Iris pigment epithelial cell (primary cell): ENCODE measurements at regions not wholly inside any gene's neighbourhood (a gene's known extent, or its start where the extent isn't known, plus 50 kb on each side); places are given as distances from the start of the nearest gene placed in this dataset.
"Not testable (repeated sequence)": the region's sequence is repeated elsewhere in the genome, so short reads cannot be mapped to it uniquely, and the experiment has no call there.

Source experiments
- DNase-seq: peaks from one replicate; pipeline ENCODE4 v3.0.0-alpha.2; 2011; ENCODE audit warnings: low read depth

DNA sequence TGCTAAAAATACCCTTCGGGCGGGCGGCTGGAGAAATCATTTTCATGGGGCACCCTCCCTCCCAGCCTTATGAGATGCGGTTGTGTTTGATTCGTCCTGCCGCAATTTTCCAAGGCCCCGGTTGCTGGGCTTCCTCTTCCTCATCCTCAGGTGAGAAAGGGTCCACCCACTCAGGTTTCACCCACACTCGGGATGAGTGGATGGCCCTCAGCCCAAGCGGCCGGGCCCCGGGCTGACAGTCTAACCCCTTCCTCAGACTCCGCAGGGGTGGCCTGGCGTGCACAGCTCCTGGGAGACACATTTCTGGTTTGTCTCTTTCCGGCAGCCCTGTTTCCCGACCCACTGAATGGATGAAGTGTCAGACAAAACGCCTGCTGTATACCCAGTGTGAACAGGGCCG, 116.5 kb upstream of the LRPAP1 start:
- DNase-seq = no peak

DNA sequence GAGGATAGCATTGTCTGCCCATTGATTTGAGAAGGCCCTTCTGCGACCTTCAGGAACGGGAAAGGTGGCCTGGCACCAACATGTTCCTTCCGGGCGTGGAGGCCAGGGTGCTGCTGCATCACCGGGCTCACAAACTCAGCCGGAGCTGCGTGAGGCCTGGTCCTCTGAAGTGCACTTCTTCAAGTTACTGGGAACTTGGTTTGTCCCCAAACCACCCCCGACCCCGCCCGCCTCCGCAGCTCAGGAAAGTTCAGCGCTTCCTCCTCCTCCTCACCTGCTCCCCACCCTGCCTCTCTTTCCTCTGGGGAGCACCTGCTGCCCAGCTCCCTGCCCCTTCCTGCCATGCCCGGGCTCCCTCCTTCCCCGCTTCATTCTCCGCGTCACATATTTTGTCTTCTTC, 116.0 kb upstream of the LRPAP1 start:
- no peak for DNase-seq

DNA sequence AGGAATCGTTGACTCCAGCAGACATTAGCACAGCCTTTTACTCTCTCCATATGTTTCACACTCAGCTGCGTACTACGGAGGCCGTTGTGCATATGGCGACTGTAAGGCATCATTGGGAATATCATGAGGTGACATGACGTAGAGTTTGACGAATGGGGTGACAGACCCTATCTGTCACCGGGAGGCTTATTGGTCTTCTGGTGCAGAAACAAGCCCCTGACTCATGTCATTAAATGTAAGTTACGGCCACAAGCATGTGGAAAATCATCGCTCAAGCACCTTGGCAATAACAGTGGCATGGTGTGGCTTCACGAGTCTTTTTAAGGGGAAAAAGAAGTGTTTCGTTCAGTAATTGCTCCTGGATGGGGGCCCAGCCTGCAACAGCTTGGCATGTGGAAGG, 115.2 kb upstream of the LRPAP1 start:
- no peak for DNase-seq

DNA sequence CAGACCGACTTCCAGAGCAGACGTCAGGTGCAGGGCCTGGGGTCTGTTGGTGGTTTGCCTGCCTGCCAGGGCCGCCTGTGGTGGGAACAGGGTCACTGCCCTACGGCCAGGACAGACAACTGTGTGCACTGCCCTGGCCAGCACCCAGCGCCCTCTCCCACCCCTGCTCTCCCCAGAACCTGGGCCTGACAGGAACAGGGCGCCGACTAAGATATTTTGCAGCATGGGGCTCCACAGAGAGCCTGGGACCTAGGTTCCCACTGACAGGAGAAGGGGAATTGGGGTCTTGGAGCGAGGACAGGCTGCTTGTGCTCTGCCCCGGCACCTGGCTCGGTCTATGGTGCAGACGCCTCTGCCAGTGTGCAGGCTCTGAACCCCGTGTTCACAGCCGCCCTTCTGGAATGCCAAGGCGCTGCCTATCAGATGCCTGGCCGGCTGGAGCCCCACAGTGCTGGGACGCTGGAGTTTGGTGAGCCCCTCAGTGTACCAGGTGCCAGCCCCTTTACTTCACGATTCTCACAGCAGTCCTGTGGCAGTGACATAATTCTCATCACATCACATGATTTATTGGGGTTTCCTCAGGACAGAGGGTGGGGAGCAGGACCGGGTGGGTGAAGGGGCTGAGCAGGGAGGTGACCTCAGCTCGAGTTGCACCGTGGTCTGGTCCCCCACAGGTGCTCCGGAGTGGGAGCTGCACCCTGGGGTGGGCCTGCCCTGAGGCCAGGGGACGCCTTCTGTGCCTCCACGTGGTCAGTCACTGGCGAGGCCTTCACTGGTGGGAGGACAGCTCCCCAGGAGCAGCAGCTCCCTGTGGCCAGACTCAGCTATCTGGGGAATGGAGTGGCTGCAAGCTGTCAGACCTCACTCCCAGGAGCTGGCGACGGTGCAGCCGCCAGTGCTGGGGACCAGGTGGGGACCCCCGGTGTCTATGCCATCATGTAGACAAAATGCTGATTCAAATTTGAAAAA, 113.8 kb upstream of the LRPAP1 start:
- DNase-seq = no peak

DNA sequence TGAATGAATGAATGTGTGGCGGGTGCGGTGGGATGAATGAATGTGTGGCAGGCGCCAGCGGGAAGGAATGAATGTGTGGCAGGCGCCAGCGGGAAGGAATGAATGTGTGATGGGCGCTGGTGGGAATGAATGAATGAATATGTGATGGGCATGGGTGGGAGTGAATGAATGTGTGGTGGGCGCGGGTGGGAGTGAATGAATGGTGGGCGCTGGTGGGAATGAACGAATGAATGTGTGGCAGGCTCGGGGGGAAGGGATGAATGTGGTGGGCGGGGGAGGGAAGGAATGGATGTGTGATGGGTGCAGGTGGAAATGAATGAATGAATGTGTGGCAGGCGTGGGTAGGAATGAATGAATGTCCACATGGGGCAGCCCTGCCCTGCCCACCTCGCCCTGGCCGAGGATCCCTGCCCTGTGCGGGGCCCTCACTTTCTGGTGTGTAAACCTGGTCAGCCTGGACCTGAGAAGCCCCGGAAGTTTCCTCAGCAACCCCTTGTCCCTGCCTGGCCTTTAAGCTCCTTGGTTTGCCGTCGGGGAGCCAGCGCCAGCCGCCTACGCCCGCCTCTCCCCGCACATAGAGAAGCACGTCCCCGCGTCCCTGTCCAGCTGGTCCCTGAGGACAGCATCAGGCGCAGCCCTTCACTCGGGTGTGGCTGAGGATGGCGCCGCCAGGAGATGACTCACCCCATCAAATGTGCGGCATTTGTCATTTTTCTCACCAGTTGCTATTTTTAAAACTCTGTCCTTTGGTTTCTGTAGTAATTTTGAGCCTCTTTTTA, 112.8 kb upstream of the LRPAP1 start:
- no peak for DNase-seq

DNA sequence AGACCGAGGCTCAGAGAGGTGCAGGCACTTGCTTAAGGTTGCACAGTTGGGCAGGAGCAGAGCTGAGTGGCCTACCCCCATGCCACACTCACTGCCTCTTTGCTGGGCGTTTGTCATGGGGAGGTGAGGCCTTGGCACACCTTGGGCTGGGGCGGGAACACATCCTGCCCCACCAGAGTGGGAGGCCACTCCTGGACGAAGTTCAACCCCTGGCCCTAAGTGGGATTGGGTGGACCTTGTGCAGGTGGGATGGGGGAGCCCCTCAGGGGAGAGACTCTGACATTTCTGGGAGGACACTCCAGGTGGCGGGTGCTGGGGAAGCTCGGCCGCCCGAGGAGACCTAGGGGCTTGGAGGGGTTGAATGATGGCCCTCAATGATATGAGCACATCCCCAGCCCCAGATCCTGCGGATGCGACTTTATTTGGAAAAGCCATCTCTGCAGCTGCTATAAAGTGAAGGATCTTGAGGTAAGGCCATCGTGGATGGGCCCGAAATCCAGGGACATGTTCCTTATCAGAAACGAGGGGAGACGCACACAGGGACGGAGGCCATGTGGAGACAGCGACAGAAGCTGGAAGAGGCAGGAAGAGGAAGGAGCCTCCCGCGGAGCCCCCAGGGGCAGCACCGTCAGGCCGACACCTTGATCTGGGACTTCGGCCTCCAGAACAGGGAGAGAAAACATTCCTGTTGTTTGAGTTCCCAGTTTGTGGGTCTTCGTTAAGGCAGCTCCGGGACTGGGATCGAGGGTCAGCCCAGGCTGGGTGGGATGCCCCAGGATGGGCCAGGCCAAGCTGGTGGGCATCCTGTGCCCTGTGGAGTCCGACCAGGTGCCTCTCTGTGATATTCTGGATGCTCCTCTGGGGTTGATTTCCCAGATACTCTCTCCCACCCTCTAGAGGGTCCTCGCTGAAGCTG, 111.6 kb upstream of the LRPAP1 start:
- DNase-seq = no peak

DNA sequence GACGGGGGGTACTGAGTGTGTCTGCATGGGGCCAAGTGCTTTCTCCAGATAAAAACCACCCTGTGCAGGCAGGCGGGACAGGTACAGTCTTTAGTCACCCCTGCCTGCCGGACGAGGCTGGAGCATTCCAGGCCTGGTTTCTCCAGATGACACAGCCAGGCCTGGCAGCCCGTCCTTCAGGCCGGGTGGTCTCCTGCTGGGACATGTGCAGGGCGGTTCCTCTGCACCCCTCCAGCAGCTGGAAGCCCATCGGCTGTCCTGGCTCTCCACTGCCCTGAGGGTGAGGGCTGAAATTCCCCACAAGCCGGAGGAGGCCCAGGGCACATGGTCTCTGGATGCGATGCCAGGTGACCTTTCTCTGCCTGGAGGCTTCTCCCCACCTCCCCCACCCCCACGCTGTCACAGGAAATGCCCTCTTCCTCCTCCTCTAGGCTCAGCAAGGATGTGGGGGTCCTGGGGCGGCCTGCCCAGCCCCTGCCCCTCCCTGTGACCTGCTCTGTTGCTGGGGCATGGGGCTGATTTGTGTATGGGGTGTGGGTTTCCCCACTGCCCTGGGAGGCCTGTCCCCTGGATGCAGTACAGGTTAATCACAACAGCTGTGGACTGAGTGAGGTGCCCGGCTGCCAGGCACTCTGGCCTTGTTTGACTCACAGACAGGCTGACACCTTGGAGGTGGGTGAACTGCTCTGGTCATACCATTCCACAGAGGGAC, 110.7 kb upstream of the LRPAP1 start:
- no peak for DNase-seq

DNA sequence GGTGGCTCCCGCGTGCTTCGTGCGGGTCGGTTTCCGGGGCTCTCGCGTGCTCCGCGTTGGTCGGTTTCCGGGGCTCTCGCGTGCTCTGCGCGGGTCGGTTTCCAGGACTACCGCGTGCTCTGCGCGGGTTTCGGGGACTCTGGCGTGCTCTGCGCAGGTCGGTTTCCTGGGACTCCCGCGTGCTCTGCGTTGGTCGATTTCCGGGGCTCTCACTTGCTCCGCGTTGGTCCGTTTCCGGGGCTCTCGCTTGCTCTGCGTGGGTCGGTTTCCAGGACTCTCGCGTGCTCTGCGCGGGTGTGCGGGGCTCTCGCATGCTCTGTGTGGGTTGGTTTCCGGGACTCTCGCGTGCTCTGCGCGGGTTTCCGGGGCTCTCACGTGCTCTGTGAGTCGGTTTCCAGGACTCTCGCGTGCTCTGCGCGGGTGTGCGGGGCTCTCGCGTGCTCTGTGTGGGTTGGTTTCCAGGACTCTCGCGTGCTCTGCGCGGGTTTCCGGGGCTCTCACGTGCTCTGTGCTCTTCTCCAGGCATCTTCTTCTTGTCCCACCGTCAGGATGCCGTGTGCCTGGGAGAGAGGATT, 109.9 kb upstream of the LRPAP1 start:
- DNase-seq = no peak

DNA sequence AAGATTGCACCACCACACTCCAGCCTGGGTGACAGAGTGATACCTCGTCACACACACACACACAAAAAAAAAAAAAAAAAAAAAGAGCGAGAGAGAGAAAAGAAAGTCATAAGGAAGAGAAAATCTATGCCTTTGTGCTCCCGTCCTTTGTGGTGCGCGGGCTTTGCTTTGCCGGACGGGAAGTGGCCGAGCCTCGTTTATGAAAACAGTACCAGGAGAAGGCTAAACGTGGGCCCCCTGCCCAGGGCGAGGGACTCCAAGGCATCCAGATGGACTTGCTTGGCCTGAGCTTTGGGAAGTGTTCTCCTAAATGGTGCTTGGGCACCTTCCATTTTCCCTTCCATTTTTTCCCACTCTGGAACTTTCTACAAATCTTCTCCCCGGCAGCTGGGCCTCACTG, 109.3 kb upstream of the LRPAP1 start:
- DNase-seq = no peak

DNA sequence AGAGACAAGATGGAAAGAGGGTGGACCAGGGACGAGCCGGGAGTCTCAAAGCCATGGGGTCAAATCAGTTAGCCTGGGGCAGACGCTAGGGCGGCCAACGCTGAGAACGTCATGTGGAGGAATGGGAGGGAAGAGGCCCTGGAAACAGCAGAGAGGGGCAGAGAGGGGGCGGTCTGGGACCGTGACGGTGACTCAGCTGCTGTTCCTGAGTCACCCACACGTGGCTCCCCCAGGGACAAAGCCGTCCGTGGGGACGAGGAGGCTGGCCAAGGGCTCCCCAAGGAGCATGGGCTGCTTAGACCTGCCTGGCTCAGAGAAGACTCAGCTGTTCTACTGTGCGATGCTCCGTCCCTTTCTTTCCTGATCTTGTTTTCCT, 108.4 kb upstream of the LRPAP1 start:
- DNase-seq = no peak

DNA sequence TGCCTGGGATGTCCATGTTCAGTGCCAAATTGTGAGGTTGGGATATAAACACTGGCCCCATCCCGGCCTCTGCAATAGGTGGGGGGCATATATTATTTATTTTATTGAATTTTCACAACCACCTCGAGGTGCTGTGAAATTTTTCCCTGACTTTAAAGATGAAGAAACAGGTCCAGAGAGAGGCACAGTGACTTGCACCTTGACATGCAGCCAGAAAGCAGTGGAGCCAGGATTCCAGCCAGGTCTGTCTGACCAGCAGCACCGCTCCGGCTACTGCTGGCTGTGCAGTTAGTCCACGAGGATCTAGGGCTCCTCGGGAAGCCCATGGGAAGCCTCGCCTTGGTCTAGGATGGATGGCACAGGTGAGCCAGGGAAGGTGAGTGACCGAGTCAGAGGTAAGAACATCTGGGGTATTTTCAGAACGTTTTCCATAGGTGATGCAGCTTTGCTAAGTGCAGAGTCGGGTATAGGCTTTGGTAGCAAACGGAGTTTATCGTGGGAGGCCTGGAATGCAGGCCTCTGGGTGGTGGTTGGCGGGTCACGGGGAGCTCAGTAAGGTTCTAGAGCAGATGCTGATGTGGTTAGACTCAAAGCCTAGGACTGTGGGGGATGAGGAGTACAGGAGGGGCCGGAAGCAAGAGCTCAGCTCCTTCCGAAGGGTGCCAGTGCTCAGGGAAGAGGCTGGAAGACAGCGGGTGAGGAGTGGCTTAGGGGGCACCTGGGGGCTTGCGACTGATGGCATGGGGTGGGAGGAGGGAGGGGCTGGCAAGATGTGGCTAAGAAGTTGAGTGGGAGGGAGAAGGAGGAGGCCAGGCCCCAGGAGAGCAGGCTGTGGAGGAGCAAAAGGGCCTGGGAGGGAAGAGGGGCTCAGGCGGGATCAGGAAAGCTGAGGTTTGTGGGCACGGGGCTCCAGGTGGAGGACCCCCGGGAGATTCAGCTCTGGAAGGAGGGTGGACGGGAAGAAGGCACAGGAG, 107.7 kb upstream of the LRPAP1 start:
- no peak for DNase-seq

DNA sequence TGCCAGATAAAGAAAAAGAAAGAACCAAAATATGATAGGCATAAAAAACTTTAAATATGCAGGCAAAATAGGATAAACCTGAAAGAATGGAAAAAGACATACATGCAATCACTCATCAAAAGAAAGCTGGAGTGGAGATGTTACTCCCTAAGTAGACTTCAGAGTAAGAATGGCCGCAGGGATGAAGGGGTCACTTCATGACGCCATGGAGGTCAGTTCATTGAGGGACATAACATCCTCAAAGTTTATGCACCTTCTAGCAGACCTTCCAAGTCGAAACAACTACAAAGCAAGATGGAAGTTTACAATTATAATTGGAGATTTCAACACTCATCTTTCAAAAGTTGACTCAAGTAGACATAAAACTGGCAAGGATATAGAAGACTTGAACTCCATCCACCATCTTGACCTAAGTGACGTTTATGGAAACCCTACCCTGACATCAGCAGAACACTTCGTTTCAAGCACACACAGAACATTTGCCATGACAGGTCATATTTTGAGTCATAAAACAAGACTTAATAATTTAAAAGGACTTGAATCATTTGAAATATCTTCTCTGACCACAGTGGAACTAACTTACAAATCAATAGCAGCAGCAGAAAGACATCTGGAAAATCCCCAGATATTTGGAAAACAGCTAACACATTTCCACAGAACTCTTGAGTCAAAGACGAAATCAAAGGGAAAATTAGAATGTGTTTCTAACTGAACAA, 106.0 kb upstream of the LRPAP1 start:
- DNase-seq = no peak

DNA sequence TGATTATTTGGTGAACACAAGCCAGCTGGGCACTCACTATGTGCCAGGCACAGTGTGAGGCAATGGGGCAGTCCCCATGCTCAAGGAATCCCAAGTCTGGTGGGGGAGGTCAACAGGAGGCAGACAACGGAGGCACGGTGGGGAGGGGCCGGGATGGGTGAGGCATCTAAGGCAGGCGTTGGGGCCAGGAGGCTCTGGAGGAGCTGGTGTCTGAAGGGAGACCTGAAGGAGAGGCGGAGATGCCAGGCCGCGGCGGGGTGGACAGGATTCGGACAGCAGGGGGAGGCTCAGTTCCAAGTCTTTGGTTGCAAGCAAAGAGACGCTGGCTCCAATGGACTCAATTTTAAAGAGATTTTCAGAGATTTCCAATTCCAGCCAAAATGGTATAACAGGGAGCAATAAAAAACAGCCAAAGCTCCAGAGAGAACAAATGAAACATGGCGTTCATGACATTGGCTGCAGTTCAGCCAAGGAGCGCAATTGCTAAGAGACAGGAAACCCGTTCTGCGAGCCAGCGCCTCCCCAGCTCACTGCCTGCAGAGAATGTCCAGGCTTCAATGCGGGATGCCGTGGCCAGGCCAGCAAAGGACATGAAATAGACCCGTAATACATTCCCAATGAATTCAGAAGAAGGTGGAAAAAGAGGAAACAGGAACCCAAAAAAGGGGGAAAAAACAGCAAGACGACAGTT, 105.2 kb upstream of the LRPAP1 start:
- DNase-seq = no peak

DNA sequence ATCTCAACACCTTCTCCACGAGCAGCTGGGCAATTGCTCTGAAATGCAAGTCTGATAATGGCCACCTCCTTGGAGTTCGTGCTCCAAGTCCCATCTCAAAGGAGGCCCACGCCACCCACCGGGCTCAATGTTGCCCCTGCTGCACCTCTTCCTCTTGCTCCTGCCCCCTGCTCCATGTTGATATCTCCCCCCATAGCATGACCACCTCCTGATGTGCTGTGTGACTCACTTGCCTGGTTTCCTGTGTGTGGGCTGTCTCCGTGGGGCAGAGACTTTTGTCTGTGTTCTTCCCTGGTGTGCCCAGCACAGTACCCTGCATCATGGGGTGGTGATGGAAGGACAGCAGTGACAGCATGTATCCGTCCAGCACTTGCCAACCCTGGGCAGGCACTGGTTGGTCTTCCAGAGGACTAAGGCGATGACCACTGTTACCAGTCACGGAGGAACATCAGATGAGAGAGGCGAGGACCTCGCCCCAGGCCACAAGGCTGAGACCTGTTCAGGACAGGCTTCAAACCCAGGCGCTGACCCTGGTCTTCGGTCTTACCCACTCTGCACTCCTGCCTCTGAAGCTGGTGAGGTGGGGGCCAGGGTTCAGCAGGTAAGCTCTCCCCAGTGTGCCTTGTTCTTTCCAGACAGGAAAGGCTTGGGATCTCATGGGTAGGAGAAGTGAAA, 104.6 kb upstream of the LRPAP1 start:
- DNase-seq = no peak

DNA sequence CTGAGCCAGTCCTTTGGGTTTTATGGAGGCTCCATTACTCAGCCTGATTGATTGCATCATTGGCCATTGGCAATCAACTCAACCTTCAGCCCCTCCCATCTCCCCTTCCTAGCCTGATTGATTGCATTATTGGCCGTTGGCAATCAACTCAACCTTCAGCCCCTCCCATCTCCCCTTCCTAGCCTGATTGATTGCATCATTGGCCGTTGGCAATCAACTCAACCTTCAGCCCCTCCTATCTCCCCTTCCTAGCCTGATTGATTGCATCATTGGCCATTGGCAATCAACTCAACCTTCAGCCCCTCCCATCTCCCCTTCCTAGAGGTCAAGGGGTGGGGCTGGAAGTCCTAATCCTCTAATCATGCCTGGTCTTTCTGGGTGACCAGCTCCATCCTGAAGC, 103.8 kb upstream of the LRPAP1 start:
- DNase-seq = not testable (repeated sequence)

DNA sequence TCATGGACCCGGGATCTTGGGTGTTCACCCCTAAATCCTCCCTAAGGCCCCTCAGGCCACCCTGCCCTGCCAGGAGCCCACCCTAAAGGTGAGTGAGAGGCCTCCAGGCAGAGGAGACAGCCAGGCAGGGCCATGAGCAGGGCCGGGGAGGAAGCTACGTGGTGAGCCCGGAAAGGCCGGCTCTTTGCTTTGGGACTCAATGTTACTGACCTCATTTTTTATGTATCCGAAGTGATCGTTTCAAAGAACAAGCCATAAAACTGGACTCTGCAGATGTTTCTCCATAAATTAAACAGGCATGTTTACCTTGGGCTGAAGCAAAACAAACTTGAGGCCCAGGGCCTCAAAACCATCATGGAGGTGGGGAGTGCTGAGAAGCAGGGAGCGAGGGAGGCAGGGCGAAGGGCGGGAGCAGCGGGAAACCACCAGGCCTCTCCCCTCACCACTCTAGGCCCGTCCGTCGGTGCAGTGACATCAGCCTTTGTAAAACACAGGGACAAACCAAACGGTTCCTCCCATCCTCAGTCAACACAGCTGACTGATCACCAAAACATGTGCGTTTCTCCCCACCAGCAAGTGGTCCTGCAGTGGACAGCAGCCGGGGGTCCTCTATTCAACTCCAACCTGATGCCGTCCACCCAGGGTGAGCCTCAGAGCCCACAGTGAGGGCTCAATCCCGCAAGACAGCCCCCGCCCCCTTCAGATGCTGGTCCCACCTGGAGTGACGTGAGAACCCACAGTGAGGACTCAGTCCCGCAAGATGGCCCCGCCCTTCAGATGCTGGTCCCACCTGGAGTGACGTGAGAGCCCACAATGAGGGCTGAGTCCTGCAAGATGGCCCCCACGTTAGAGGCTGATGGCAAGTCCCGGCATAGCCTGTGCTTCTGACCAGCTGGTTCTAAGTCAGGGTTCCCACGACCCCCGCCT, 102.9 kb upstream of the LRPAP1 start:
- DNase-seq = no peak

DNA sequence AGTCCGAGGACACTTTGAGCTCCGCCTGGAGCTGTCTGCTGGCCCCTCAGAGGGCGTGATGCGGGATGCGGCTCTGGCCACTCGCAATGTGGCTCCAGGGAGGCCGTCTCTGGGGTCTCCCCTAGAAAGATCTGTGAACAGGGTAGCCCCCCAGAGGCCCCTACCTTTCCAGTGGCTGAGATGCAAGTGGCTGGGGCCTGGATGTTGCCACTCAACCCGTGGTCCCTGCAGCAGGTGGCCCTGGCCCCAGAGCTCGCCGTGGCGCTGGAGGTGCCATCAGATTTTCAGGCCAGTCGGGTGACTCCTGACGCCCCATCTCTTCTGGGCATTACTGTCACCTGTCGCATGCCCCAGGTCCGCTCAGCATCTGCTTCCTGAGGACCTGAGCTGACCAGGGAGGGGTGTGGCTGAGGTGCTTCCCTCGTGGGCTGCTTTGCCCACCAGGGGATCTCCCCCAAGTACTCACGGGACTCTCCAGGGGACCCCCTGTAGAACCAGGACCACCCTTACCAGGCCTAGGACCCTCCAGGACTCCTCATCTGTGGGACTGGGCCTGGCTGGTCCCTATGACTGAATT, 102.1 kb upstream of the LRPAP1 start:
- no peak for DNase-seq
